NCI-H2107 (cell line): ENCODE measurements at regions not wholly inside any gene's neighbourhood (a gene's known extent, or its start where the extent isn't known, plus 50 kb on each side); places are given as distances from the start of the nearest gene placed in this dataset.

ENCODE experiments used
- DNase-seq: peaks from one replicate; lab custom pipeline; 2025; lab: John Stamatoyannopoulos, UW

DNA sequence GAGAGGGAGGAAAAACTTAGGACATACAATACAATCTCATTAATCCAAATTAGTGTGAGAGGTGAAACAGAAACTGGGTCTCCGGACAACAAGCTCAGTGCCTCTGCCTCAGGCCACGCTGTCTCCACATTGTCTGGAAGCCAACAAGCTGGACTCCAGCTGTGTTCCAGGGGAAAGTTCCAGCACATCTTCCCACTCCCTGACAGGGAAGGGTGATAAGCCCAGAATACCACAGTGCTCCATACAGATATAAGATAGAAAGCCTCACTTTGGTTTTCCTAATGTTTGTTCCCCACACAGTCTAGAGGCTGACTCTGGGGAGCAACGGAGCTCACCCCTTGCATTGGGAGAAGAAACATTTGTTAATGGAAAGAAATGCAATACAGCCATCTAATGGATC is 117.1 kb upstream of the SPTLC3 start:
- no peak for DNase-seq

DNA sequence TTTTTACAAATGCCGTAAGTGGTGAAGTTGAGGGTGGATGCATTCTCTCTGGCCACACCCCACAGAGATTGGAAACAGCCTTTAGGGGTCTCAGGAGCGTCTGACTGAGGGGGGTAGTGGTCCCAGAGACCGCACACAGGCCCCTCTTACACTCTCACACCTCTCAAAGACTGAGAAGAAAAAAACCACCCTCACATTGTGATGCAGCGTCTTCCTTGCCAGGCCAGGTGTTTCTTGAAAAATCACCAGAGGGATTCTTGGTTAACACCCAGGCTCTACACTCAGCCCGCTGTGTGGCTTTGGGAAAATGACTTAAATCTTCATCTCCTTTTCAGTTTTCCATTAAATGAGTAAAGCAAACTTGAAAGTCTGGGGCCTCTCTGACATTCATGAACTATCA is 115.8 kb upstream of the SPTLC3 start:
- DNase-seq: no peak

DNA sequence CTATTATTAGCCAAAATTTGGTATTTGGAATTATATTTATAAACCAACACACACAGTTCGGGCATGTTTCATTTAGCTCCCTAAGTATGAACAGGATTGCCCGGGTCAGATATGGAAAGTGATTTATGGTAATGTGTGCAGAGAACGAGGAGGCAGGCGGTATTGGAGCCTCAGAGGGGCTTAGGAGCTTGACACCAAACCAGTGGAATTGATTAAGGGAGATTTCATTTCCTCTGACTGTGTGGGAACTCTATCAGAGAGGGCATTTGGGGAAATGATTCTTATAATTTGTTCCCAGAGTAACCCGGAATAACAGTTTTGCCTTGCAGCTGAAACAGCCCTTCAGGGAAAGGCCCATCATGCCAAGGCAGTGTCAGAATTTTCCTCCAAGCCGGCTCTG is 115.1 kb upstream of the SPTLC3 start:
- no peak for DNase-seq

DNA sequence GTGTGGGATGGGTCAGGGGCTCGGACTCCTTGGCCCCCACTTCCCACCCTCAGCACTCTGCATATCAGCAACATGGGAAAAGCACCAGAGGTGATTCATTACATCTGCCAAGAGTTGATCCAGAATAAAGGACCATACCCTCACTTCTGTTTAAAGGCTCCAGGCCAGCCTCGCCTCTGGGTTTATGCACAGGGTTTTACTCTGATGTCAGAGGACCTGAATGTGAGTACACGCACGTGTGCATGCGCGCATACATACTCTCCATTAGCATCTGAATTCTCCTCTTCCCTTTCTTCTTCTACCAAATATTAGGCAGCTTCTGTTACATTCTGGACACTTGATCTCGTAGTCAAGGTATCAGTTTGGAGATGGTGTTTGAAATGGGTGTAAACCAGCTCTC is 114.7 kb upstream of the SPTLC3 start:
- no peak for DNase-seq

DNA sequence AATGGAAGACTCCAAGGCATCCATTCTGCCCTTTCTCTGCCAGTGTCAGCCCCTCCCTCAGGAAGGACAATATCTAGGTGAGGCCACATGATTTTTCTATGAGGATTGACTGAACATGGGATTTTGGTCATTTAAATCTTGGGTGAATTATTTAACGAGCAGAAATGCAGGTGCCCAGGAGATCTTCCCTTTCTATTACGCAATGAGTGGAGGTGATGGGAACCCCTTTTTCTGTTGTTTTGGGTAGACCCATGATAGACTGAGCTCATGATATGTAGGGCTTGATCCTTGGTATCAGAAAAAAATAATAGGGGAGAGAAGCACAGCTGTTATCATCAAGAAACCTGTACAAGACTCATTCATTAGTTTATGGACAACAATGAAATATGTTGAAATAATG is 112.6 kb upstream of the SPTLC3 start:
- DNase-seq: no peak

DNA sequence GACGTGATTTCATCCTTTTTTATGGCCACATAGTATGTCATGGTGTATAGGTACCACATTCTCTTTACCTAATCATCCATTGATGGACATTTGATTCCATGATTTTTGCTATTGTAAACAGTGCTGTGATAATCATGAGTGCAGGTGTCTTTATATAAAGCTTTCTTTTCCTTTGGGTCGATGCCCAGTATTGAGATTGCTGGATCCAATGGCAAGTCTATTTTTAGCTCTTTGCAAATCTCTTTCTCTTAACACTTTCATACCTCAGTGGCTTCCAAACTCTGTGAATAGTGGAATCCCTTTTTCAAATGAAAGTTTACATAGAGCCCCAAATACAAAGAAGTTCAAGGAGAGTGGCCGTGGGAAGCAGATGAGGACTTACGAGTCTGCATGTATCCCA is 105.8 kb upstream of the SPTLC3 start:
- no peak for DNase-seq

DNA sequence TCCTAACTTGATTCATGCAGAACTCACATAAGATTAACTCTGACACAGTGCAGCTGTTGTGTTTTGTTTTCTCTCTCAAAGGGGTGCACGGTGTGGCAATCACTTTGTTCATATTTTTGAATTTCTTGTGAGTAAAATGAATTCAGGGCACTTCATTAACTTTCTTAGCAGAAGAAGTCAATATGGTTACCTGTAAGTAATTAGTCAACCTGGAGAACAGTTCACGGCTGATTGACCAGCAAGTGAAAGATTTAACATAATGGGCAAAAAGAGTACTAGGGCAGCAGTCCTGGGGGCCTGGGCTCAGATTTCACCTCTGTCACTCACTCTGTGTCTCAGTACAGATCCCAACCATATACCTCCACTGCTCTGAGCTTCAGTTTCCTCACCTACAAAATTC is 102.4 kb upstream of the SPTLC3 start:
- DNase-seq: no peak

DNA sequence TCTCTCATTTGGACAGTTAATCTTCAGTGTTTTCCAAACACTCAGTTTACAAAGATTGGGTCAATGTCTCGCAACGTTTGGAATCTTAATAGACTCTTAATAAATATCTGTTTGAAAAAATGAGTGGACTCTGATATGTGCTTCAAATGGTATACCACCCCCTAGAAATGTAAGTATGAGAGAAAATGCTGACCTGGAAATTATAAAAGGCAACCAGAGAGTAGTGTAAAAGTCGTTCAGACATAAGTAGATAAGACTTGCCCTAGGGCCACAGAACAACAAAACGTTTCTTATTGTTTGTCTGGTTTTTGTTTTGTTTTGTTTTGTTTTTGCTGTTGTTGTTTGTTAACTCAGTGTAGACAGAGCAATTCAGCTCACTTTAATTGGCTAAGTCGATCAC is 97.4 kb upstream of the SPTLC3 start:
- no peak for DNase-seq

DNA sequence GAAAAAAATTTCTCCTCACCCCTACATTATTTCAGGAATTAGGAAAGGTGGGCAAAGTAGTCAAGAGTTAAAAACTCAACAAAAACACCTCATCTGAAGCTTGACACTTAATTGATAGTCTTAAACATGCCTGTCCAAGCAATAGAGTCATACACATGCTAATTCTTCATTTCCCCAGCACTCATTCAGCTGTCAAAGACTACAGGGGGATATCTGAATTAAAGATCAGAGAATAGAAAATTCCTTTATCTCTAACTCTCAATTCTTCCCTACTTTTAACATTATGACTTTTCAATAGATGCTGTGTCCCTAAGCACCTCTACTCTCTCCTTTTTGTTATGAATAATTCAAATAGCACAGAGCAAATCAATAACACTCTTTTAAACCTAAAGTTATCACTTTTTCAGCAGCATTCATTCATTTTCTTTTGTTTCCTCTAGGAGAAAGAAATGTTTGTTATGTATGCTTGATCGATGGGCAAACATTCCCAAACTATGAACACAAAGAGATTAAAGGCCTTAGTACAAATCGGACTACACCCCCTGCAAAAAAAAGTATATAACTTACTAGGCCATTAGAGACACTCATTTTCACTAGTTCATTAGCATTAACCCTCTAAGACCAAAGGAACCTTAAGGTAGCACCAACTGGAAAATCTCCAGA is 94.9 kb upstream of the SPTLC3 start:
- DNase-seq: no peak

DNA sequence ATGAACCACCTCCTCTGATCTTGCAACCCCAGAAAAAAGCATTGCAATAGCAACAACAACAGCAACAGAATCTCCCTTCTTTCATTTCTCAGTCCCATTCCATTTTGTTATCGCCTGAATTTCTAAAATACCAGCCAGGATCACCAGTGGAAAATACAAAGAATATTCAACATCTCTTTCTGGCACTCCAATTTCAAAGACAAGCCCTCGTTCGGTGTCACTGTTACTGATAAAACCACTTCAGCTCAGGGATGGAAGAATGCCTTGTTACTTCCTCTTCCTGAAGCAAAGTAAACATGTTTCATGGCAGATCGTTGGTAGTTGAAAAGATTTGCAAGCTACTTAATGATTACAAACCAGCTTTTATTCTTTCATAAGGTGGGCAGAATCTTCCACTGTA is 94.0 kb upstream of the SPTLC3 start:
- DNase-seq: no peak

DNA sequence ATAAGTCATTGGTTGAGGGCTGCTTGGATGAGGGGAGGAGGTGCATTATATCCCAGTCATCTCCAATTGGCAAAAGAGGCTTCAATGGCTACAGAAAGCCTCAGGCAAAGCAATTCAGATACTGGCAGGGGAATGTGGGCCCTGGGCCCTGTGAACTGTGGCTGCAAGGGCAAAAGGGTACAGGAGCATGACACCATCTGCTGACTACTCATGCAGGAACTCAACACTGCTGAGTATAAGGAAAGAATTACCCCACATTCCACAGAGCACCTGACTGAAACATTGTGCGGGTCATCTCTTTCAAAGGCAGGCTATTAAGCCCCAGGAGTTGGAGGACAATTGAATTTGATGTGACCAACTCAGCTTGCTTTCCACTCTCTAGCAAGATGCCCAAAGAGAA is 92.1 kb upstream of the SPTLC3 start:
- DNase-seq: no peak

DNA sequence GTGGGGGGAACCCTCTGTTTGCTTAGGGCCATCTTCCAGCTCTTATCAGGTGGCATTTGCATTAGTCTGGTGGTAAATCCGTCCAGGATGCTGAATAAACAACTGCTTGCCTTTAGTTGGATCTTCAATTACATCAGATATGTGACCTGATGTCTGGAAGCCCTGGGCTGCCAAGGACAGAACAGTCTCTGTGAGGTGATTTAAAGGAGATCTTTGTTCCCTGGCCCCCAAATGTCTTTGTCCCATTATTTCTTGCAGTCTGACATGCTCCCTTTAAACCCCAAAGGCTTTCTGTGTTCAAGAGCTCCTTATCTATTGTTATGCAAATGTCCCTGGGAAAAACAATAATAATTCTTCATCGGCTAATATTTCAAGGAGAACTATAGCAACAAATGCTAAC is 84.6 kb upstream of the SPTLC3 start:
- DNase-seq: no peak

DNA sequence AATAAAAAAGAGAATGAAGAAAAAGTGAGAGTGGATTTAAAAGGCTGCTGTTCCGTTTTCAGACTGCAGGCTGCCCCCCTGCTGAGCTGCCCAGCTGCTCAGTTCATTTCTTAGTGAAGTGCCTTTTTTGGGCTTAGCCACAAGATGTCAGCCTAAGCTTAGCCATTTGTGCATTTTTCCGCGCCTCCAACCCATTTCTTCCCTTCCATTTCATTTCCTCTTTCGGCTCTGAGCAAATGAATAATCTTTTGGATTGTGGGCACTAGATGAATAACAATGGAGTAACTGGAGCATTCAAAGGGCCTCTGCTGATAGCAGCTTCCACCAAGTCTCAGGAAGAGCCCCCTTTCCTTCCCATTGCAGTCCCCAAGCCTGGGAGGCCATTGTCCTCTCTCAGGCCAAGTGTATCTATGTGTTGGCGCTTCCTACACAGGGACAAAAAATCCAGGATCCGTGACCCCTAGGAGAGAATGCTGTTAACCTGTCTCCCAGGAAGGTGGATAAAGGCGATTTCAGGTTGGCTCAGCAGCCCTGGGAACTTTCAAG is 83.5 kb upstream of the SPTLC3 start:
- peak; percentile 34 for DNase-seq

DNA sequence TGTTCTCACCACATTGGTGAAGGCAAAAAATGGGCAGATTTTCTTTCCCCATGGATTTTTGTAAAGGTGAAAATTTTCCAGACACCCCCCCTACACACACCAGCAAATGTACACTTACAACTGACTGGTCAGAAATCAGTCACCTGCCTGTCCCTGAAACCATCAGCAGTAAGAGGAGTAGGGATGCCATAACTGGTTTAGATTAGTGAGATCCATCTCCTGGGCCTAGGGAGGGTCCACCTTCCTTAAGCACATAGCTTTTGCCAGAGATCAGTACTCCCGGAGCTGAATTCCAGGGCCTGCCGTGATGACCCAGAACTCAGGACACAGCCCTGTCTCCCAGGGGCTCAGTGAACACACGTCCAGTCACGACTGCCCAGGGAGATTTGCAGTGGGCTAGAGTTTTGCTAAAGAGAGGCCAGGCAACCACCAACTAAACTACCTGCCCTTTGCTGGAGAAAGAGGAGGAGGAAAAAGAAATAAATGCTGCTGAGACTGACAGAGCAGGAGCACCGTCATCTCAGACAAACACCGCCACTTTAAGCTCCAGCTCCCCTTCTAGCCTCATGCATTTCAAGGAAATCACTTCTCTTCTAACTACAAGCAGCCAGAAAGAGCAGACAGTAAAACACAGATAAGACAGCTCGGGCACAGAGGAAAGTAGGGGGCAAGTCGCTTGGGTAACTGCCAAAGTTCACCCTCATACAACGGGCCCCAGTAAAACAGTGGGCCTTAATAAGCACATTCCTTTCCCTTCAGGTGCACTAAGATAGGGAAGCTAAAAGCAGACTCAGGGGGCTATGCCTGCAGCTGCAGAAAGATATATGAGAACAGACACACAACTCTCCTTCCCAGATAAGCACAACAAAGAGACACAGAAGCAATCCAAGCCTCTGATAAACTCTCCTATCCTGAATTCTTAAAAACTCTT is 82.6 kb upstream of the SPTLC3 start:
- no peak for DNase-seq

DNA sequence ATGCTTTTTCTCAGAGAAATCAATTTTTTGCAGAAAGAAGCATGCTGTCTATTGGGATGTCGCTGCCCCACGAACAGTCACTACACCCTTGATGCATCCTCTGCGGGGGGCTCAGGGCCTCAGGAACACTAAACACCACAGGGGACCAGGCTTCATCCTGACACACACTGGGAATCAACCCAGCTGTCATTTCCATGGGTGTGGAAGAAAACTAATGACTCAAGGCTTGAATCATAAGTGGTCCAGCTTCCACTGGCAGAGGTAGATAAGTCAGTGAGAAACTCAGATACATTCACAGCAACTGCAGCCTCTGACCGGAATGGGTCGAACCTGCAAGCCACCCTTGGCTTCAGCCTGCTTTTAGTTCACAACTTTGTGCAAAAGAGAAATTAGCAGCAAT is 81.3 kb upstream of the SPTLC3 start:
- no peak for DNase-seq

DNA sequence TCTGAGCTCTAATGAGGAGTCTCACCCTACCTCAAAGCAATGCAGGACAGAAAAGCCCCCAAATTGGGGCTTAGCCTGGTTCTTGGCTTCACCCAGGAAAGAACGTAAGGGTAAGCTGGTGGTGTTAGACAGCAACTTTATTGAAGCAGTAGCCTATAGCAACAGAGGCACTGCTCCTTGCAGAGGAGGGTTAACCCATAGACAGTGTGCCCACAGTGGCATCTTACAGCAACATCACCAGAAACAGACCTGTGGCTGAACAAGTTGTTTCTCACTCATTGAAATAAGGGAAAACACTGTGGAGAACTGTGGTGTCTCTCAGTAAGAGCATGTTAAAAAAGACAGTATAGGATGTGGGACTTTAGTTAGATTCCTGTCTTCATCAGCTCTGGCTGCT is 80.4 kb upstream of the SPTLC3 start:
- no peak for DNase-seq

DNA sequence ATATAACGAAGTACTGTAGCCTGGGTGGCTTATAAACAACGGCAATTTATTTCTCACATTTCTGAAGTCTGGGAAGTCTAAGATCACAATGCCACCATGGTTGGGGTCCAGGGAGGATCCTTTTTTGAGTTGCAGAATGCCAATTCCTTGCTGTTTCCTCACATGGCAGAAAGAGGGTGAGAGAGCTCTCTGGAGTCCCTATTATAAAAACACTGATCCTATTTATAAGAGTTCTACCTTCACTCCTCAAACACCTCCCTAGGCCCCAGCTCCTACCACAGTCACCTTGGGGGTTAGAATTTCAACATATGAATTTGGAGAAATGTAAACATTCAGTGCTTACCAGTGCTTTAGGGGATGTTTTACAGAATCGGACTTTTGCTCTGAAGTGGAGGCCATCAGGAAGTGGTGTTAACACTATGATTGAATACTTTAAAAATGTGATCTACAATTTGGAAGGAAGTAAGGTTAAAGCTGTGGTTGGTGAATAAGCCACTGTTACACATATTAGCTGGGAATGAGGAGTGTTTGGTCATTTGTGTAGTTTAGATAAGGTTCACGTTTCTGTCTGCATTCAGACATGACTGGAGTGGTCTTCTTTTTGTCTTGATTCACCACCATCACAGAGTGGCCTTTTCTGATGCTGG is 79.9 kb upstream of the SPTLC3 start:
- DNase-seq: no peak

DNA sequence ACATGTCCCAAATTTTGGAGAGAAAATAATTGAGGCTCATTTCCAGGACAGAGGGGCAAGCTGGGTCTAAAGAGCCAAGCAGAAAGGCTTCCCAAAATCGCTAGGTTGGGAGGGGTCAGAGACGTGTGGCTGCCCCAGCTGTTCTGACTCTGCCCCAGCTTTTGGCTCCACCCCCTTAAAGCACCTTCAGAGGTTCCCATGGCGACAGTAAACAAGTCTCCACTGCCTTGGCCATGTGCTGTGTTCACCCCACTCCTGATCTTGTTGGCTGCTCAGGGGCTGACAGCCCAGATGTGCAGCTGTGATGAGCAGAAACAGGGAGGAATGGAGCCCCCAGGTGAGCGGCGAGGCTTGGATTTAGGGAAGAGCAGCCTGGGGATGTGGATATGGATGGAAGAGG is 72.8 kb upstream of the SPTLC3 start:
- no peak for DNase-seq

DNA sequence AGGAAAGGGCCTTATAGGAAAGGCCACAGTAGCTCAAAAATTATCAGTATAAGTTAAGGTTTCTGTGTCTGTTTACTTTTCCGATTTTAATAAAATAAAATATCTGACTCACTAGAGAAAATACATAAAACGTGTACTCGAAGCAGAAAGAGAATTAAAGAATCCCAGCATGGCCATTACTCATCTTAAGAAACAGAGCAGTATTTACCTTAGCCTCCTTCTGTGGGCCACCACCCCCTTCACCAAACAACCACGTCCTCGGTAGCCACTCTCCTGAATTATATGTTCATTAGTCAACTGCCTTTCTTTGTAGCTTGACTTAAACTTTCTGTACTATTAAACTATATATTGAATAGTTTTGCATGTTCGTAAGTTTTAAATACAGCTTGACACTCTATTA is 72.2 kb upstream of the SPTLC3 start:
- DNase-seq: no peak

DNA sequence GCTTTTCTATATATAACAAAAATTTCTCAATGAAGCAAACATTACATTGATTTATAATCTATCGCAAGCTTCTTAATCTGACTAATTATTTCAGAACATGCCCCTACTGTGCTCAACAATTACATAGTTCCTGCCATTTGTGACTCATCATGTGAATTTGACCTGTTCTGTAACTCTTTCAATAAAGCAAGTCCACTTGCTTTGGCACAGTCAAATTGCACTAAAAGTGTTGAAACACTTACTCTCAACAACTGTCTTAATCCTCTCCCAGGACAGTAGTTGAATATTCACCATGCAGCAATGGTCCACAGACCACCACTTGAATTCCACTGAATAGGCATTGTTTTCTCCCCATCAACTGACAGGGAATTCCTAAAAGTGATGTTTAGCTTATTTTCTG is 67.7 kb upstream of the SPTLC3 start:
- no peak for DNase-seq

DNA sequence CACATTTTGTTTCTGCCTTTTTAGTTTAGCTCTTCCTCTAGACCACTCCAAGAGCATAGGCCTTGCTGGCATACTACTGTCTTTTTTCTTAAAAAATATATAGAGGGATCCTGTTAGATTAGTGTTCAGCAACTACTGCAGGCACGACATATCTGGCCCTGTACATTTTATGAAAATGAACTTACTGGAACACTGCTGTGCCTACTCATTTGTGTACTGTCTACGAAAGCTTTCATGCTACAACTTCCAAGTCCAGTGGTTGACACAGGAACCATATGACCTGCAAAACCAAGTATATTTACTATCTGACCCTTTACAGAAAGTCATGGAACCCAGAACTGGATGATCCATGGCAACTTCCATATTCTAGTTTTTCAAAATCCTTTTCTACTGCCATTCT is 66.6 kb upstream of the SPTLC3 start:
- DNase-seq: no peak

DNA sequence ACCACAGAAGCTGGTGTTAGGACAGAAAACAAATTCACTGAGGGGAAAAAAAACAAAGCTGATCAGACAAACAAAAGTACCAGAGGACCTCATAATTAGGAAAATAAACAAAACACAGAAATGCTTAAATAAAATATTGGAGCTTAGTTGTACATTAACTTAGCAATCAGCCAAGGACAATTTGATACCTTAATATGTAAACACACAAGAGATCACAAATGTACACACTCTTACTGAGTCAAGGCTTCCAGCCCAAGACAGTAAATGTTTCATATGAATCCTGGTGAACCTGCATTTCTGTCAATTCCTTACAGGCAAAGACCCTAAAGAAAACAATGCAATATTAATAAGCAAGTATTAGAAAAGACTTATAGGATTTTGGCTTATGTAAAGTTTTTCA is 62.0 kb upstream of the SPTLC3 start:
- no peak for DNase-seq

DNA sequence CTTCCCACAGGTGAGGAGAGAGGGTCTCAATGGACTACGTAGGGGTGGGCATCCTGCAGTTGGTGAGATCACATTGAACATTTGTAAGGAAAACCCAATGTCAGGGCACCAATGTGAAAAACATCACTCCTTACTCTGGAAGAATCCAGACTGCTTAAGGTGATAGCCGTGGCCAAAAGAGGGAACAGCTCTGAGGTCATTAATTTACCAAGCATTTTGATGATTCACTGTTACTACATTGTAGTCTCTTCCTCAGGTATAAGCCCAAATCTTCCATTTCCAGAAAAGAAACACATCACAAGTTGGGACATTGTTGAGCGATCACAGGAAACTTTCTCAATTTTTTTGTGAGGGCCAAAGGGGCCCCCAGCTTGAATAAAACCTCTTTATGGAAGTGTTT is 61.1 kb upstream of the SPTLC3 start:
- DNase-seq: no peak
